ENCODE measurements at regions not wholly inside any gene's neighbourhood (a gene's known extent, or its start where the extent isn't known, plus 50 kb on each side); places are given as distances from the start of the nearest gene placed in this dataset.

DNA sequence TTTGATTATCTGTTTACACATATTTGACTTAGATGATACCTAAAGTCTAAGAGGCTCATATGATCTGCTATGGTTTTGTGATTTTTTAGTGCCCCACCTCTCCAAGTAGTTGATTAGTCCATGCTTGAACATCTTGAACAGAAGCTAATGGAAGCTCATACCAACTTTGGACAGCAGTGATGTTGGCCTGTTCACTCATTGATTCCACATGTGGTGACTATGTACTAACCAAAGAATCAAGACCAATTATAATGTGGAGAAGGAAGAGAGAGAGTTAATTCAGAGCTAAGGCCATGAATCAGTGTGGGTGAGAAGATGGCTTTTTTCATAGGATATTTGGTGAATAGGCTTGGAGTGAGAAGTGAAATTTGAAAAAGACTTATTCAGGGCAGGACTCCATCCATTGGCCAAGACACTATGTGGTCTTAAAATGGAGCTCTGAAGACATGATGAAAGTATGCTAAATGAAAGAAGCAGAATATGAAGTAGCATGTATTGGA is 178.3 kb upstream of the TWIST2 start:
- H3K4me2 ChIP-seq, result no peak overlapping the region
- ChIA-PET POLR2A (no interaction called here), CTCF (interaction anchor here (1.4 kb wide), 1 partner anchor 115 kb away, joined by 3 read pairs; no protein-coding TSS in a partner anchor)
- H3K27me3 ChIP-seq (ENCODE audit: insufficient read depth), result no peaks in the 10 kb centered on the region
- H3K27ac ChIP-seq (ENCODE audit: low read depth in 2 of 2, low read length in 1 of 2), result no peak overlapping the region
- H3K9me2 ChIP-seq, result no peaks in the 10 kb centered on the region
- no peaks in the 10 kb centered on the region for H3K79me2 ChIP-seq (ENCODE audit: insufficient read depth)
- TF ChIP-seq TCF12 (IDR thresholded peaks at IDR 0.05) (no peak), POLR2AphosphoS5 (IDR thresholded peaks at IDR 0.05; ENCODE audit: low read depth, low read length) (no peak), ELF1 (IDR thresholded peaks at IDR 0.05) (no peak)
- TF ChIP-seq, protein P1, sequence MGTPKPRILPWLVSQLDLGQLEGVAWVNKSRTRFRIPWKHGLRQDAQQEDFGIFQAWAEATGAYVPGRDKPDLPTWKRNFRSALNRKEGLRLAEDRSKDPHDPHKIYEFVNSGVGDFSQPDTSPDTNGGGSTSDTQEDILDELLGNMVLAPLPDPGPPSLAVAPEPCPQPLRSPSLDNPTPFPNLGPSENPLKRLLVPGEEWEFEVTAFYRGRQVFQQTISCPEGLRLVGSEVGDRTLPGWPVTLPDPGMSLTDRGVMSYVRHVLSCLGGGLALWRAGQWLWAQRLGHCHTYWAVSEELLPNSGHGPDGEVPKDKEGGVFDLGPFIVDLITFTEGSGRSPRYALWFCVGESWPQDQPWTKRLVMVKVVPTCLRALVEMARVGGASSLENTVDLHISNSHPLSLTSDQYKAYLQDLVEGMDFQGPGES (IDR thresholded peaks at IDR 0.05; ENCODE audit: low read depth, low read length), result no peak
- no peaks in the 10 kb centered on the region for H3K9me3 ChIP-seq
- DNase-seq, result no peak
- H3K36me3 ChIP-seq (replicated peaks in 1 of 2; ENCODE audit: control insufficient read depth in 1 of 2, insufficient read depth in 2 of 2, low read length in 1 of 2), result no peaks in the 10 kb centered on the region
- no peak overlapping the region for H3K9ac ChIP-seq
- H3F3A ChIP-seq (replicated peaks; ENCODE audit: insufficient read depth), result no peaks in the 10 kb centered on the region
- no peak overlapping the region for H2AFZ ChIP-seq (ENCODE audit: low read depth)
- no peak overlapping the region for H3K4me3 ChIP-seq (ENCODE audit: low read depth in 2 of 2, low read length in 1 of 2)
- H3K4me1 ChIP-seq (ENCODE audit: control insufficient read depth in 1 of 2, insufficient read depth in 2 of 2, low read depth in 1 of 2, low read length in 1 of 2), result peaks cover 0 to 5% of the 10 kb centered on the region in 2 experiments; a peak in 1 of 4 replicates
- no peaks in the 10 kb centered on the region for H4K20me1 ChIP-seq (ENCODE audit: insufficient read depth)

DNA sequence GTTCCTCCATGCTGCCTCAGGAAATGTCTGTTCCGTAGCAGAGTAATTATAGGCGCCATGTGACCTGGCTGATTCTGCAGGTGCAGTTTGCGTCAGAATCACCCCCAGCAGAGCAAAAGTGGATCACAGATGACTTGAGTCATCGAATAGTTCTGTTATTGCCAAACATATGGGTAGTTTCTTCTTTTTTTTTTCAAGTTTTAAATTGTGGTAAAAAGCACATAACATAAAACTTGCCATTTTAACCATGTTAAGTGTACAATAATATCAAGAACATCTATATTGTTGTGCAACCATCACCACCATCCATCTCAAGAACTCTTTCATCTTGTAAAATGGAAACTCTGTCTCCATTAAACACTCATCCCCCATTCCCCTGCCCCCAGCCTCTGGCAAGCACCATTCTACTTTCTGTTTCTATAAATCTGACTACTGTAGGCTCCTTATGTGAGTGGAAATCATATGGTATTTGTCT is 177.7 kb upstream of the TWIST2 start:
- Histone ChIP-seq H3K9me2 (no peaks in the 10 kb centered on the region), H3K36me3 (replicated peaks in 1 of 2; ENCODE audit: control insufficient read depth in 1 of 2, insufficient read depth in 2 of 2, low read length in 1 of 2) (no peaks in the 10 kb centered on the region), H3K9ac (no peak overlapping the region), H3F3A (replicated peaks; ENCODE audit: insufficient read depth) (no peaks in the 10 kb centered on the region), H3K4me2 (no peak overlapping the region), H2AFZ (ENCODE audit: low read depth) (no peak overlapping the region), H3K4me1 (ENCODE audit: control insufficient read depth in 1 of 2, insufficient read depth in 2 of 2, low read depth in 1 of 2, low read length in 1 of 2) (peaks cover 0 to 5% of the 10 kb centered on the region in 2 experiments; a peak in 1 of 4 replicates), H3K9me3 (no peaks in the 10 kb centered on the region), H4K20me1 (ENCODE audit: insufficient read depth) (no peaks in the 10 kb centered on the region), H3K27me3 (ENCODE audit: insufficient read depth) (no peaks in the 10 kb centered on the region), H3K4me3 (ENCODE audit: low read depth in 2 of 2, low read length in 1 of 2) (no peak overlapping the region), H3K79me2 (ENCODE audit: insufficient read depth) (no peaks in the 10 kb centered on the region), H3K27ac (ENCODE audit: low read depth in 2 of 2, low read length in 1 of 2) (no peak overlapping the region)
- TF ChIP-seq FOSL2 (IDR thresholded peaks at IDR 0.05; ENCODE audit: borderline replicate concordance, low read depth) (no peak), RFX5 (IDR thresholded peaks at IDR 0.05; ENCODE audit: low read length) (no peak), MEF2A (IDR thresholded peaks at IDR 0.05; ENCODE audit: borderline replicate concordance, low read depth) (no peak), NFIC (IDR thresholded peaks at IDR 0.05; ENCODE audit: borderline replicate concordance) (no peak), TCF12 (IDR thresholded peaks at IDR 0.05) (peak; percentile 33; the same call in 1 of the 2 replicates), NRF1 (IDR thresholded peaks at IDR 0.05; ENCODE audit: low read depth, low read length) (no peak), ZBTB33 (IDR thresholded peaks at IDR 0.05; ENCODE audit: borderline replicate concordance, low read depth) (no peak), RXRA (IDR thresholded peaks at IDR 0.05; ENCODE audit: borderline replicate concordance, low read depth) (no peak)
- POLR2A ChIA-PET, result no interaction called here
- CTCF ChIA-PET, result no interaction called here
- no peak for DNase-seq
- WGBS (ENCODE audit: low lambda C conversion rate), result 52% methylated on average over 4 of the region's 4 CpGs

All from SK-N-SH (cell line).